Left colon (tissue), 2 donors: ENCODE measurements at regions not wholly inside any gene's neighbourhood (a gene's known extent, or its start where the extent isn't known, plus 50 kb on each side); places are given as distances from the start of the nearest gene placed in this dataset.

Source experiments
- ATAC-seq: fragments of 200-7000 bp; cut with Tn5 transposase; one replicate; pipeline ENCODE4 v1.9.1; 2020; ENCODE audit warnings: mild to moderate bottlenecking, moderate library complexity
- DNase-seq, 2 donors: peaks; one replicate each; pipeline ENCODE4 v3.0.0-alpha.2; 2020
- intact Hi-C, 2 donors: fragments of 100-400 bp; cut with DNase I in 1 of 2; cut with micrococcal nuclease in 1 of 2; formaldehyde crosslinking; loops; one replicate each; pipeline versions ENCODE4 v1.11.2 to v1.14.0; 2022; cut with DNase I, micrococcal nuclease
- donor health status: DM: no; HTN: no; CAD: no.
- donor health status: DM: yes; HTN: yes; CAD: no.

- DNase-seq, result no peak
- no peak for ATAC-seq
- intact Hi-C loops, result no loop called here
These were observed 103.2 kb downstream of the TBX5 start for GRCh38 chr12:114302606-114303315.

- intact Hi-C loops, result no loop called here
- no peak for DNase-seq
- no peak for ATAC-seq
These were observed 103.8 kb downstream of the TBX5 start for GRCh38 chr12:114302117-114302516.

DNA sequence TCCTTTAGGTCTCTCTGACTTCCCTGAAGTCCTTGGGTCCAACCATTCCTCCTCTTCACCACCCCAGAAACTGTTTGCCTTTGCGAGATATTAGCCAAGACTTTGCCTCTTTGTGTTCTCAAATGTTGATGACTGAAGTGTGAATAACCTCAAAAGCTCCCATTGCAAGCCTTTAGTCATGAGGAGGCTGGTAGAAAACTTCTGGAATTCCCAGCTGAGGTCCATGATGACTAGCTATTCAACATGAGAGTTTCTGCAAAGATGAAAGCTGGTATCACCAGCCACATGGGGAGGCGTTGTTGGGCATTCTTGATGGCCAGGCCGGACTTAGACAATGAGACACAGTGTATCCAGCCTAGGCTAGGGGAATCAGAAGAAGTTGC, 111.7 kb downstream of the TBX5 start:
- intact Hi-C loops, result no loop called here
- DNase-seq (no peak), ATAC-seq (no peak)

DNA sequence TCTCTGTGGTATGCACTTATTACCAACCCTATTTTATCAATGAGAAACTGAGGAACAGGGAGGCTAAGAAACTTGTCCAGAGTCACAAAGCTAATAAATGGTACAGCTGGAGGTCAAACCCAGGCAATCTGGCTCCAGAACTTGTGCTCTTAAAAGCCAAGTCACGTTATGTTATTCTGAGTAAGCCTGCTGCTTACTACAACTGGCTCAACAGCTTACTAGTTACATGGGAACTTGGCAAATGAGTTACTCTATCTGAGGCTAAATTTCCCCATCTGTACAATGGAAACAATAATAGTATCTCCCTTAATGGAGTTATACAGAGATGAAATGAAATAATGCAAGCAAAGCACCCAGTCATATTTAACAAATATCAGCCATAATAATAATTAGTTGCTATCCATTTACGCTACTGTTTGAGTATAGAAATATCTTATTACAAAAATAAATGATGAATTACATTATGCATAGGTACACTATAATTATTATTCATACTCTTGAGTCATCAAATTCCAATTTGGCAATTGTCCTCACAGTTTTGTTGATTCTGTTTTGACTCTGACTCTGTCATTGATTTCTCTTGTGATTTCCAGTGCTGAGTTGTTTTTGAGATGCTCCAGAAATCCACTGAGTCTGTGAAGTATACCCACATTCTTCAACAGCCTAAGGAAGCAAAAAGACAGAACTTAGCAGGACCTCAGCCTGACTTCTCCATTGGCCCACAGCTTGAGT, 112.2 kb downstream of the TBX5 start:
- DNase-seq, result no peak
- intact Hi-C loops, result no loop called here

DNA sequence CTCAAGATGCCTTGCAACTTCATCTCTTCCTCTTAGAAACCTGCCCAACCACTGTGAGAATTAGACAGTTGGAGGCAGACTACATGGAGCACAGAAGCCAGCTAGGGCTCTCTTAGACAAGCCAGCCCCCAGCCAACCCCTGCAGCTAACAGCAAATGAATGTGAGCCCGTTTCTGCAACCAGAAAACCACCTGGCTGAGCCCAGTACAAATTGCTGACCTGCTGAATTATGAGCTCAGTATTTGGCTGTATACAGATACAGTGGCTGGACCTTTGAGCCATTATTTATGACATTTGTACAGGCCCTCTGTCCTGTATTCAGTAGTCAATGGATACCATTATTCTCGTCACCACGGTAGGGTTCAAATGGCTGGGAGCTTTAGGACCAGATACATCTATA, 112.9 kb downstream of the TBX5 start:
- no peak for ATAC-seq

More for the DNA sequence above, 112.2 kb downstream of the TBX5 start:
- no peak for ATAC-seq

DNA sequence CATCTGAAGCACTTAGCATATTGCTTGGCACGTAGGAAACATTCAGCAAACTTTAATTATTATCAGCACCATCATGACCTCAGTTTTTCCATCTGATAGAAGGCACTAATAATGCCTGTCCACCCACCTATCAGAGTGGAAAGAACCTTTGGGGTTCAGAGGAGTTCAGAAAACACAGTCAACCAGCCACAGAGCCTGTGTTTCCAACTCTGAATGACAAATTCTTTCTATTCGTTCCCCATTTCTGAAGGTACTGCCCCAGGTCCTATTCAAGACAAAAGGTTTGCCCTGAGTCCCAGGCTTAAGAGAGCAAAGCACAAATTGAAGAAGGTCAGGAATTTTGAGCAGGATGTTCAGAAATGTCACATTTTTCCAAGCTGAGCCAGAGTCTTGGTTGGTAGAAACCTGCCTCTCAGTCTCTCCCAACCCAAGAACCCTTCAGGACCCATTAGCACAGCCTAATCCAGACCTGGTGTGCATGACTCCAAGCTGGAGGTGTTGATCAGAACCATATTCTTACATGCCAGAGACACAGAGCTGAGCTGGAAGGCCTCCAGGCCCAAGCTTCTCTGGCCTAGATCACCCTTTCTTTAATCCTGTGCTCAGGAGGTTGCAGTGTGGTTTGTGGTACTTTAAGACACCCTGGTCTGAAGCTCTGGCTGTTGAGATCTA, 114.4 kb downstream of the TBX5 start:
- no peak for ATAC-seq
- intact Hi-C loops, result no loop called here

More for the DNA sequence above, 112.9 kb downstream of the TBX5 start:
- intact Hi-C loops, result no loop called here
- no peak for DNase-seq

DNA sequence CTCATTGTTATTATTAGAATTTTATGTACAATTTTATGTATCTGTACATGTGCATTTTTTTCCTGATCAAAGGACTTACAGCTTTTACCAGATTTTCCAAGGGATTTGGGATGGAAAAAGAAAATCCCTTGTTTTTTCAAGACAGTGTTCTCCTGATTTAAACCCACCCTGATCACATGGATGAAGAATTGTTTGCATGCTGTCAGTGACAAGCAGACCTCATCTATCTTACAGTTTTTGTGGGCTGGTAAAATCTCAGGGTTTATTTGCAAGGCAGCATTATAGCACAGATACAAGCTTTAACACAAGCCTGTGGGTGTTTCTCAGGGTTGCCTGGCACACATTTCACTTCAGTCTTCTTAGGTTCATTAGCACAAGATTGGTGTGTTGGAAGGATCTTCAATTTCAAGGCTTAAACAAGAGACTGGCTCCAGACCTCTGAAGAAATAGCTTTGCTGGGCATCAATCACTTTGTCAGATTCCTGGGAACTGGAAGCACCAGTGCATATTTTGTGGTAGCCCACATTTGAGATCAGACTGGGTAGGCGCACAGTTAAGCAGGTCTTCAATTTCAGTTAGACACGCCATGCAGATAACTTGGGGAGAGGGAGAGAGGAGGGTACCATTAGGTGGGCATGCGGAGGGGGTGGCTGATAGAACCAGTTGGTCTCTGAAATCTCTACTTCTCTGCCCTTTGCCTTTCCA, 118.0 kb downstream of the TBX5 start:
- no peak for ATAC-seq
- intact Hi-C loops, result no loop called here
- DNase-seq, result no peak

More for the DNA sequence above, 114.4 kb downstream of the TBX5 start:
- DNase-seq, result no peak

DNA sequence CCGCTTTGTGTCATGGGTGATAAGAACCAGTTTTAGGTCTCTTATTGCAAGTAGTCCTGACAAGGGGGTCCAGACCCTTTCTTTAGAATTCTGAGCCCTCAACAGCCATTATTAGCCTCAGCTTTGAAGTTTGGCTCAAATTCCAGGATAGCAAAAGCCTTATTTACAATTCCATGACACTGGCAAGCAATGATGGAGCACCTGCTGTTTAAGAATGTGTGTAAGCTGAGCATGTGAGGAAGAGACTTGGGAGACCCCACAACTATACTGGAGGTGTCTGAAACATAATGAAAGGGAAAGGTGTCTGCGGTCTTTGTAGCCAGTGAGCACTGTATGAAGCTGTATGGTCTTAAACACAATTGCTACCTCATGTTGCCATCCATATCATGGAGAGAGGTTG, 119.8 kb downstream of the TBX5 start:
- intact Hi-C loops, result no loop called here
- DNase-seq, result no peak

GRCh38 chr12:114285554-114285953, 120.4 kb downstream of the TBX5 start:
- no peak for DNase-seq
- intact Hi-C loops, result no loop called here
- no peak for ATAC-seq

More for the DNA sequence above, 119.8 kb downstream of the TBX5 start:
- no peak for ATAC-seq

DNA sequence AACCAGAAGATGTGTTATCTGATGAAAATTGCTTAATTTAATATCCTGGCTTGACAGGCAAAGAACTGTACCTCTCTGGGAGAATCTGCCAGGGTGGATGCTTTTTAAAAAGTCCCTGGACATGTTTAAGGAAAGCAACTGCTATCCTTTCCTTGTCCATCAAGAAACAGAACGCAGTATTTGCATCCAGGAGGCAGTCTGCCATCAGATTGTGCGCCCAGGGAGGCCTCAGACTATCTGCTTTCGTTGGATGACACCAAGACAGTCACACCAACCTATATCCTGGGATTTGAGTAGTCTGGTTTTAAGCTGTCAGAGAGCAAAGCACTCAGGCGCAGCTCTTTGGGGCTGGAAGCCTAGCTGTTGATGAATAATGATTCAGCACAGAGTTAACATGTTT, 121.9 kb downstream of the TBX5 start:
- intact Hi-C loops, result no loop called here
- ATAC-seq, result no peak
- DNase-seq, result no peak

DNA sequence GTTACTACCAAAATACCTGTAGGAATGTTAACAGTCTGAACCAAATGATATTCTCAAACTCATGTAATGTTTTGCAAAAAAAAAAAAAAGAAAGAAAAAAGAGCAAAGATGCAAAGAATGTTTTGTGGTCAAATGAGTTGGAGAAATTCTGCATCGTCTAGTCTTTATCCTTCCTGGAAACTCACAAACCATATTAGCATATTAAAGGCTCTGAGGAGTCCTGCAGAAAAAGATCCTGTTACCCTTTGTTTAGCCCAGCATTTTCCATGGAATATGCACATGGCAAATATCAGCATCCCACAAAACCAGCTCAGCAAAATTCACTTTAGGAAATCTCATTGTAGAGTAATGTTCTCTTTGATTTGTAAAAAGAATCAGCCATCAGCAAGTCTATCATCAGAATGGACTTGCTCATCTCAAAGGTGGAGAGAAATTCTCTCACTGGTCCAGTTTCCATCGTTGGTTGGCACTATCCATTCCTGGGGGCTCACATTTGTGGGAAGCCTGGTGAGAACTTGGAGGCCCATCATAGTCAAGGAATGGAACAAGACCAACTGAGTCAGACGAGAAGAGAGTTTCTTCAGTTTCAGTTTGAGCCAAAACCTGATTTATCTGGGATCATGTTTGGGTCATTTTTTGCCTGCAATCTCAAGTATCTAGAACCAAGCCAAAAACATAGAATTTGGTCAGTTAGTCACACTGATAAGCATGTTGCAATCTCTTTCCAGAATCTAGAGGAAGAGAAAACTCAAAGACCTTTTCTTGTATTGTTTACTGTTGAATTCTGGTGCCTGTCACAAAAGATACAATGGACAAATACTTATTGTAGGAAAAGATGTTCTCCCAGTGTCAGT, 129.8 kb downstream of the TBX5 start:
- DNase-seq, result no peak
- intact Hi-C loops, result no loop called here
- no peak for ATAC-seq

DNA sequence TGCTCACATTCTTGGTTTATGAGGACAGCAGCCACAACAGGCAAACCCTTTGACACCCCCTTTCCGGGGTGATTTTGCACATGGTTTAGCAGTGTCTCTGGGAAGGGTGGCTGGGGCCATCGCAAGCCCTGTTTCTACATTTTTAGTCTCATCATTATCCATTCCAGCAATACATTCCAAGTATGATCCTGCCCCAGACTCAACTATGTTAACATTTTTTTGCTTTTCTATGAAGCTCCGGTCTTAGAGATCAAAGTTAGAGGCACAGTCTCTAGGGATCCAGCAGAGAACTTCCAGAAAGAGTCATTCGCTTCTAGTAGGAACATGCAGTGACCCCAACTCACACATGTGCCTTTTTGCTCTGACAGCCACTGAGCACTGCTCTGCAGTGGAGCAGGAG, 130.9 kb downstream of the TBX5 start:
- intact Hi-C loops, result no loop called here
- no peak for ATAC-seq
- no peak for DNase-seq

DNA sequence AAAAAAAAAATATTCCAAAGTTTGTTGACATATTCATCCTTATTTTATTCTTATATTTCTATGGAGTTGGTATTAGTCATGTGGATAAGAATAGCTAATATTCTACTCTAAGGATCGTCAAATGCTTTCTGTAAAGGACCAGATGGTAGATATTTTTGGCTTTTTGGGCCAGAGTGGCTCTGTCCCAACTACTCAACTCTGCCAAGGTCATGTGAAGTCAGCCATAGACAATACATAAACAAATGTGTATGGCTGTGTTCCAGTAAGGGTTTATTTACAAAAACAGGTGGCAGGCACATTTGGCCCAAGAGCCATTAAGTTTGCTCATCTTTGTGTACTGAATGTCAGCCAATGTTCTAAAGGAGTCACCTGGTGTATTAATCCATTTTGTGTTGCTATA, 131.8 kb downstream of the TBX5 start:
- intact Hi-C loops, result no loop called here
- ATAC-seq (no peak), DNase-seq (no peak)

DNA sequence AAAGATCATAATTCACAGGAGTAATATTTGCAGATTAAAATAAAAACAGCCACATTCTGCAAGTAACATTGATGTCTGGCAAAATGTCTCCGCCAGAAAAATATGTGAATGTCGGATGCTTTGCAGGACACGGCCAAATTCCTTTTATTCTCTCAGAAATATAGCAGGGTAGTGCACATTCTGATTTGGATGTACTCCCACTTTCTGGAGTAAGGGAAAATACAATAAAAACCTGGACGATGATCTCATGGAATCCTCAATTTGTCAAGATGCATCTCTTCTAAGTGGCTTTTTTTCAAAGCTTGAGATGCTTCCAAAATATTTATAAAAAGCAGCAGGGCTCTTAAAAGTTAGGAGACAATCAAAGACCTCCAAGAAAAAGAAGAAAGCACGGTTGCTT, 133.3 kb downstream of the TBX5 start:
- no peak for ATAC-seq
- intact Hi-C loops, result no loop called here
- no peak for DNase-seq

DNA sequence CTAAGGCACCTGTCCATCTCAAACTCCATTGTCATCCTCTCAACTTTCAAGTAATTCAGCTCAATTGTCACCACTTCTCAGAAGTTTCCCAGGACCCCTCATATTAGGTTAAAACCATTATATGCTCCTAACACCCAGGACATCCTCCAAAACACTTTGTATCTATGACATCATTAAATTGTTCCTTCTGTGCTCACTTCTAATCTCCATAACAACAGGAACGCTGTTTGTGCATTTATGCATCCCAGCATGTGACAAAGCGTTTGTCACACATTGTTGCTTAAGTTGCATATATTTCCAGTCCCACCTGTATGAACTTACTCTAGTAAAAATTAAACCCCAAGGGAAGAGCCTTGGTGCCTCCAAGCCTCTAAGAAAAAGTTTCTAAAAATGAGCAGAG, 133.9 kb downstream of the TBX5 start:
- intact Hi-C loops, result no loop called here
- ATAC-seq (no peak), DNase-seq (no peak)

- ATAC-seq (no peak), DNase-seq (no peak)
- intact Hi-C loops, result no loop called here
These were observed 136.8 kb downstream of the TBX5 start for GRCh38 chr12:114269153-114269552.

GRCh38 chr12:114266536-114266935, 139.4 kb downstream of the TBX5 start:
- intact Hi-C loops, result no loop called here
- ATAC-seq (no peak), DNase-seq (no peak)

DNA sequence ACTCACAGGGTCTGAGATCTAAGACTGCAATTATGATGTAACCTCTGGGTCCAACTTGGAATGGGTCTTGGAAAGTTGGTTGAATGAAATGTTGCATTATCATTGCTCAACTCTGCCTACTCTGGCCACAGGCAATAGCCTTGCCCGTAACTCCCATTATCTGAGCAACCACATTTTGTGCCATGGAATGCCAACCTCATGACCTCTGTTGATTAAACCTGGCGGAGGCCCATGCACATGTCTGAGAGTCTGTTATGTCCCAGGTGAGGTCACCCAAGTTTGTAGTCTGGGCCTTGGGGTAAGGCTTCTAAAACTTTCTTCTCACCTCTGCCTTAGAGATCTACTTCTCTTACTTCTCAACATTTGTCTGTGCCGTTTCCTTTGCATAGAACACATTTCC, 140.9 kb downstream of the TBX5 start:
- intact Hi-C loops, result no loop called here
- ATAC-seq (no peak), DNase-seq (no peak)
